Ishikawa (cell line): ENCODE measurements at regions not wholly inside any gene's neighbourhood (a gene's known extent, or its start where the extent isn't known, plus 50 kb on each side); places are given as distances from the start of the nearest gene placed in this dataset.

Source experiments
- CEBPB ChIP-seq: IDR thresholded peaks from 2 replicates; pipeline ENCODE4 v1.6.1; 2012
- CREB1 ChIP-seq: IDR thresholded peaks from 2 replicates; pipeline ENCODE4 v1.6.1; 2012; ENCODE audit warnings: low read depth
- EGR1 ChIP-seq: IDR thresholded peaks from 2 replicates; pipeline ENCODE4 v1.6.1; 2012
- EP300 ChIP-seq: IDR thresholded peaks from 2 replicates; pipeline ENCODE4 v1.6.1; 2012; ENCODE audit warnings: borderline replicate concordance
- NFIC ChIP-seq: IDR thresholded peaks from 2 replicates; pipeline ENCODE4 v1.6.1; 2012
- RAD21 ChIP-seq: IDR thresholded peaks from 2 replicates; pipeline ENCODE4 v1.6.1; 2012; ENCODE audit warnings: low read depth
- TAF1 ChIP-seq: IDR thresholded peaks from 2 replicates; pipeline ENCODE4 v1.6.1; 2012; ENCODE audit warnings: low read depth, mild to moderate bottlenecking
- TEAD4 ChIP-seq: IDR thresholded peaks from 2 replicates; pipeline ENCODE4 v1.6.1; 2012
- YY1 ChIP-seq: IDR thresholded peaks from 2 replicates; pipeline ENCODE4 v1.6.1; 2012; ENCODE audit warnings: low read depth
- ZBTB7A ChIP-seq: IDR thresholded peaks from 2 replicates; pipeline ENCODE4 v1.6.1; 2012; ENCODE audit warnings: low read depth
- TF ChIP-seq, protein P1 (sequence below): IDR thresholded peaks from 2 replicates; pipeline ENCODE4 v1.6.1; 2012
- TF ChIP-seq, protein P2 (sequence below): IDR thresholded peaks from 2 replicates; pipeline ENCODE4 v1.6.1; 2012; ENCODE audit warnings: low read depth, mild to moderate bottlenecking
- TF ChIP-seq, protein P3 (sequence below): IDR thresholded peaks from 2 replicates; pipeline ENCODE4 v1.6.1; 2012

DNA sequence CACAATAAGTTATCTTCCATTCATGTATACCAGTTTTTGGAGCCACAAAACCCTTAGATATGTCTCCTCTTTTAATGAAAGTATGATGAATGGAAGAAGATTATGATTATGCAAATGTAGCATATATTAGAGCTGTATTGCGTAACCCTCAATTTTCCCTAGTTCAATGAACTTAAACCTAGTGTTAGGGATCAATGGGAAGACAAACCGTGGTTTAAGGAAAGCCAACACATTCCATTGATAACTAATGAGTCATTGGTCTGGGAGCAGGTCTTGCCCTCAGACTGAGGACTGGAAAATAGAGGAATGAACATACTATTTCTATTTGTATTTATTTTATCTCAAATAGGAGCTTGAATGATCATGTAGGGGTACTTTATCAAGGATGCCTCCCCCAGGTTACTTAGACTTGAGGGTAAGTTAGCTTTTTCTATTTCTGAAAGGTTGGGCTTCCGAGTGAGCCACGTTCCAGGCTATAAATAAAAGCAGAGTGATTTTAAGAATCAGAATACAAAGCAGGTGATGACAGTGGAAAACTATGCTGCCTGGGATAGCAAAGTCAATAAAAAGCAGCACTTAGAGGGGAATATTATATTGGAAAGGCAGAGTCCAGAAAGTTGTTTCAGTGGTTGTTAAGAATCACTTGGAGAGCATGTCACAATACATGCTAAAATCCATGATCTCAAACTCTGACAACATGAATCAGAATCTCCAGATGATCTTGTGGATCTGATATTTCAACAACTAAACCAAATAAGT, 356.0 kb downstream of the ADAM29 start:
- TF ChIP-seq, protein P1, sequence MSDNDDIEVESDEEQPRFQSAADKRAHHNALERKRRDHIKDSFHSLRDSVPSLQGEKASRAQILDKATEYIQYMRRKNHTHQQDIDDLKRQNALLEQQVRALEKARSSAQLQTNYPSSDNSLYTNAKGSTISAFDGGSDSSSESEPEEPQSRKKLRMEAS: no peak
- TF ChIP-seq TEAD4 (no peak), CREB1 (no peak), RAD21 (no peak), EP300 (no peak), TAF1 (no peak), ZBTB7A (no peak), NFIC (no peak), YY1 (no peak), CEBPB (no peak; the same call in 1 of the 2 replicates), EGR1 (no peak)
- TF ChIP-seq, protein P2, sequence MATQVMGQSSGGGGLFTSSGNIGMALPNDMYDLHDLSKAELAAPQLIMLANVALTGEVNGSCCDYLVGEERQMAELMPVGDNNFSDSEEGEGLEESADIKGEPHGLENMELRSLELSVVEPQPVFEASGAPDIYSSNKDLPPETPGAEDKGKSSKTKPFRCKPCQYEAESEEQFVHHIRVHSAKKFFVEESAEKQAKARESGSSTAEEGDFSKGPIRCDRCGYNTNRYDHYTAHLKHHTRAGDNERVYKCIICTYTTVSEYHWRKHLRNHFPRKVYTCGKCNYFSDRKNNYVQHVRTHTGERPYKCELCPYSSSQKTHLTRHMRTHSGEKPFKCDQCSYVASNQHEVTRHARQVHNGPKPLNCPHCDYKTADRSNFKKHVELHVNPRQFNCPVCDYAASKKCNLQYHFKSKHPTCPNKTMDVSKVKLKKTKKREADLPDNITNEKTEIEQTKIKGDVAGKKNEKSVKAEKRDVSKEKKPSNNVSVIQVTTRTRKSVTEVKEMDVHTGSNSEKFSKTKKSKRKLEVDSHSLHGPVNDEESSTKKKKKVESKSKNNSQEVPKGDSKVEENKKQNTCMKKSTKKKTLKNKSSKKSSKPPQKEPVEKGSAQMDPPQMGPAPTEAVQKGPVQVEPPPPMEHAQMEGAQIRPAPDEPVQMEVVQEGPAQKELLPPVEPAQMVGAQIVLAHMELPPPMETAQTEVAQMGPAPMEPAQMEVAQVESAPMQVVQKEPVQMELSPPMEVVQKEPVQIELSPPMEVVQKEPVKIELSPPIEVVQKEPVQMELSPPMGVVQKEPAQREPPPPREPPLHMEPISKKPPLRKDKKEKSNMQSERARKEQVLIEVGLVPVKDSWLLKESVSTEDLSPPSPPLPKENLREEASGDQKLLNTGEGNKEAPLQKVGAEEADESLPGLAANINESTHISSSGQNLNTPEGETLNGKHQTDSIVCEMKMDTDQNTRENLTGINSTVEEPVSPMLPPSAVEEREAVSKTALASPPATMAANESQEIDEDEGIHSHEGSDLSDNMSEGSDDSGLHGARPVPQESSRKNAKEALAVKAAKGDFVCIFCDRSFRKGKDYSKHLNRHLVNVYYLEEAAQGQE: no peak
- TF ChIP-seq, protein P3, sequence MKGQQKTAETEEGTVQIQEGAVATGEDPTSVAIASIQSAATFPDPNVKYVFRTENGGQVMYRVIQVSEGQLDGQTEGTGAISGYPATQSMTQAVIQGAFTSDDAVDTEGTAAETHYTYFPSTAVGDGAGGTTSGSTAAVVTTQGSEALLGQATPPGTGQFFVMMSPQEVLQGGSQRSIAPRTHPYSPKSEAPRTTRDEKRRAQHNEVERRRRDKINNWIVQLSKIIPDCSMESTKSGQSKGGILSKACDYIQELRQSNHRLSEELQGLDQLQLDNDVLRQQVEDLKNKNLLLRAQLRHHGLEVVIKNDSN: no peak
